HEK293 (cell line): ENCODE measurements at regions not wholly inside any gene's neighbourhood (a gene's known extent, or its start where the extent isn't known, plus 50 kb on each side); places are given as distances from the start of the nearest gene placed in this dataset.

Experiments used
- CTCF ChIA-PET: fragments of 350-600 bp; formaldehyde crosslinking; extraction: SDS; loops from one replicate; lab custom pipeline; 2021; ENCODE audit warnings: antibody characterized with exemption; lab: Yijun Ruan, JAX
- POLR2A ChIA-PET: fragments of 300-600 bp; formaldehyde crosslinking; extraction: SDS; loops from one replicate; lab custom pipeline; 2020; ENCODE audit warnings: antibody characterized with exemption, inconsistent platforms; lab: Yijun Ruan, JAX
- H3K27ac ChIP-seq: fragments of 200-500 bp; sonication (Bioruptor generic); 2 replicates; pipeline ENCODE4 v1.5.1; 2014; ENCODE audit warnings: low read depth, low read length, control low read depth, inconsistent platforms; ENCODE audit errors: extremely low read depth
- H3K36me3 ChIP-seq, 2 experiments: fragments of 200-500 bp in 1 of 2; sonication (Bioruptor generic) in 1 of 2; 1 replicate in 1 of 2; 2 replicates in 1 of 2; pipeline ENCODE4 v1.5.1; 2014 to 2017; ENCODE audit warnings: inconsistent platforms in 2 of 2, low read length in 2 of 2; ENCODE audit not compliant: control insufficient read depth in 2 of 2, insufficient read depth in 1 of 2
- H3K4me1 ChIP-seq: fragments of 200-500 bp; sonication (Bioruptor generic); 2 replicates; pipeline ENCODE4 v1.5.1; 2014; ENCODE audit warnings: mild to moderate bottlenecking, low read length, inconsistent platforms; ENCODE audit not compliant: control insufficient read depth, insufficient read depth
- H3K4me3 ChIP-seq: 2 replicates; pipeline ENCODE4 v1.5.1; 2011; ENCODE audit warnings: low read depth, mild to moderate bottlenecking, control low read depth, low read length, moderate library complexity
- H3K9me3 ChIP-seq: fragments of 200-500 bp; sonication (Bioruptor generic); 2 replicates; pipeline ENCODE4 v1.5.1; 2014; ENCODE audit warnings: low read depth, low read length, inconsistent platforms; ENCODE audit not compliant: control insufficient read depth, insufficient read depth
- BCL11A ChIP-seq: fragments of 450-650 bp; formaldehyde crosslinking; IDR thresholded peaks from 2 replicates; pipeline ENCODE4 v1.5.1; 2016; ENCODE audit warnings: low read depth, missing biosample characterization, missing genetic modification characterization
- MEIS1 ChIP-seq: sonication (generic); formaldehyde crosslinking; IDR thresholded peaks from 2 replicates; pipeline ENCODE4 v1.8.1; 2022; ENCODE audit warnings: missing genetic modification reagents, mild to moderate bottlenecking, borderline replicate concordance
- SCRT1 ChIP-seq: fragments of 450-650 bp; formaldehyde crosslinking; IDR thresholded peaks from 2 replicates; pipeline ENCODE4 v1.5.1; 2016; ENCODE audit warnings: missing biosample characterization, missing genetic modification characterization, borderline replicate concordance
- SCRT2 ChIP-seq: fragments of 450-650 bp; formaldehyde crosslinking; IDR thresholded peaks from 2 replicates; pipeline ENCODE4 v1.5.1; 2016; ENCODE audit warnings: missing biosample characterization, missing genetic modification characterization
- TRIM28 ChIP-seq: IDR thresholded peaks from 2 replicates; pipeline ENCODE4 v1.6.1; 2011; ENCODE audit warnings: low read length, control low read depth, borderline replicate concordance
- YY2 ChIP-seq: fragments of 450-650 bp; formaldehyde crosslinking; IDR thresholded peaks from 2 replicates; pipeline ENCODE4 v1.5.1; 2016; ENCODE audit warnings: missing biosample characterization, missing genetic modification characterization
- ZFP3 ChIP-seq: fragments of 450-650 bp; formaldehyde crosslinking; IDR thresholded peaks from 2 replicates; pipeline ENCODE4 v1.5.1; 2016; ENCODE audit warnings: low read depth, missing biosample characterization, missing genetic modification characterization
- ZNF10 ChIP-seq: fragments of 450-650 bp; formaldehyde crosslinking; IDR thresholded peaks from 2 replicates; pipeline ENCODE4 v1.5.1; 2017; ENCODE audit warnings: missing biosample characterization, missing genetic modification characterization
- ZNF140 ChIP-seq: fragments of 450-650 bp; formaldehyde crosslinking; IDR thresholded peaks from 2 replicates; pipeline ENCODE4 v1.5.1; 2016; ENCODE audit warnings: missing biosample characterization, missing genetic modification characterization
- ZNF211 ChIP-seq: fragments of 450-650 bp; formaldehyde crosslinking; IDR thresholded peaks from 2 replicates; pipeline ENCODE4 v1.5.1; 2016; ENCODE audit warnings: low read depth, missing biosample characterization, missing genetic modification characterization
- ZNF221 ChIP-seq: fragments of 450-650 bp; formaldehyde crosslinking; IDR thresholded peaks from 2 replicates; pipeline ENCODE4 v1.5.1; 2017; ENCODE audit warnings: missing biosample characterization, missing genetic modification characterization, borderline replicate concordance
- ZNF341 ChIP-seq: fragments of 450-650 bp; formaldehyde crosslinking; IDR thresholded peaks from 2 replicates; pipeline ENCODE4; 2016; ENCODE audit warnings: low read depth, missing biosample characterization, missing genetic modification characterization
- ZNF354C ChIP-seq: fragments of 450-650 bp; formaldehyde crosslinking; IDR thresholded peaks from 2 replicates; pipeline ENCODE4 v1.5.1; 2016; ENCODE audit warnings: missing biosample characterization, missing genetic modification characterization, low read depth, borderline replicate concordance
- ZNF404 ChIP-seq: fragments of 450-650 bp; formaldehyde crosslinking; IDR thresholded peaks from 2 replicates; pipeline ENCODE4 v1.5.1; 2017; ENCODE audit warnings: missing biosample characterization, missing genetic modification characterization
- ZNF510 ChIP-seq: fragments of 450-650 bp; formaldehyde crosslinking; IDR thresholded peaks from 2 replicates; pipeline ENCODE4 v1.5.1; 2018; ENCODE audit warnings: mild to moderate bottlenecking, missing genetic modification characterization, missing biosample characterization; ENCODE audit not compliant: insufficient replicate concordance
- ZNF544 ChIP-seq: fragments of 450-650 bp; formaldehyde crosslinking; IDR thresholded peaks from 2 replicates; pipeline ENCODE4 v1.5.0; 2017; ENCODE audit warnings: missing biosample characterization, missing genetic modification characterization
- ZNF777 ChIP-seq: fragments of 450-650 bp; formaldehyde crosslinking; IDR thresholded peaks from 2 replicates; pipeline ENCODE4 v1.5.1; 2017; ENCODE audit warnings: missing biosample characterization, missing genetic modification characterization, borderline replicate concordance
- TF ChIP-seq, protein P1 (sequence below): fragments of 450-650 bp; formaldehyde crosslinking; conservative IDR thresholded peaks from 2 replicates; pipeline ENCODE4 v1.5.1; 2016; ENCODE audit warnings: low read depth, missing biosample characterization, missing genetic modification characterization
- TF ChIP-seq, protein P2 (sequence below): fragments of 450-650 bp; formaldehyde crosslinking; IDR thresholded peaks from 2 replicates; pipeline ENCODE4 v1.5.1; 2016; ENCODE audit warnings: missing biosample characterization, missing genetic modification characterization

DNA sequence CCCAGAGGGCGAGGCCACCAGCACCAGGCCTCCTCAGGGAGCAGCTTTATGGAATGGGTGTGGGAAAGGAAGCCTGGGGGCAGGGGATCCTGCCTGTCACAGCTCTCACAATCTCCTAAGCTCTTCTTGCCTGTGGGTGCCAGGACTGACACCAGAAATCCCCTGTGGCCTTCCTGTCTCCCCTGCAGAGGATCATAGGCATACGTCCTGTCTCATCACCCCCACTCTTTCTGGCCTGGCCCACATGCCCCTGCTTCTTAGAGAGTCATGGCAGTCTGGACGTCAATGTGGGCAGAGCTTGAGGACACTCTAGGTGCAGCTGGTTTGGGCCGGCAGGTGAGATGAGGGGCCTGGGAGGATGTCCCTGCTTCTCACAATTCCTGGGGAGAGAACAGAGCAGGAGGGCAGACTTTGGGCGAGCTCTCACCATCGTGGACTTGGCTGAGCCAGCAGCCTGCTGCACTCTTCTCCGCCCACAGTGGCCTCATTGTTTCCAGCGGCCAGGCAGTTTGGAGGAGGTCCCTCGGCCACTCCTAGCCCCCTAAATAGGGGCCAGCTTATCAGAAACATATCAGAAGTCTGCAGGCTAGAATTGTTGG is 67.3 kb upstream of the ZFR start (continued):
- TF ChIP-seq, protein P1, sequence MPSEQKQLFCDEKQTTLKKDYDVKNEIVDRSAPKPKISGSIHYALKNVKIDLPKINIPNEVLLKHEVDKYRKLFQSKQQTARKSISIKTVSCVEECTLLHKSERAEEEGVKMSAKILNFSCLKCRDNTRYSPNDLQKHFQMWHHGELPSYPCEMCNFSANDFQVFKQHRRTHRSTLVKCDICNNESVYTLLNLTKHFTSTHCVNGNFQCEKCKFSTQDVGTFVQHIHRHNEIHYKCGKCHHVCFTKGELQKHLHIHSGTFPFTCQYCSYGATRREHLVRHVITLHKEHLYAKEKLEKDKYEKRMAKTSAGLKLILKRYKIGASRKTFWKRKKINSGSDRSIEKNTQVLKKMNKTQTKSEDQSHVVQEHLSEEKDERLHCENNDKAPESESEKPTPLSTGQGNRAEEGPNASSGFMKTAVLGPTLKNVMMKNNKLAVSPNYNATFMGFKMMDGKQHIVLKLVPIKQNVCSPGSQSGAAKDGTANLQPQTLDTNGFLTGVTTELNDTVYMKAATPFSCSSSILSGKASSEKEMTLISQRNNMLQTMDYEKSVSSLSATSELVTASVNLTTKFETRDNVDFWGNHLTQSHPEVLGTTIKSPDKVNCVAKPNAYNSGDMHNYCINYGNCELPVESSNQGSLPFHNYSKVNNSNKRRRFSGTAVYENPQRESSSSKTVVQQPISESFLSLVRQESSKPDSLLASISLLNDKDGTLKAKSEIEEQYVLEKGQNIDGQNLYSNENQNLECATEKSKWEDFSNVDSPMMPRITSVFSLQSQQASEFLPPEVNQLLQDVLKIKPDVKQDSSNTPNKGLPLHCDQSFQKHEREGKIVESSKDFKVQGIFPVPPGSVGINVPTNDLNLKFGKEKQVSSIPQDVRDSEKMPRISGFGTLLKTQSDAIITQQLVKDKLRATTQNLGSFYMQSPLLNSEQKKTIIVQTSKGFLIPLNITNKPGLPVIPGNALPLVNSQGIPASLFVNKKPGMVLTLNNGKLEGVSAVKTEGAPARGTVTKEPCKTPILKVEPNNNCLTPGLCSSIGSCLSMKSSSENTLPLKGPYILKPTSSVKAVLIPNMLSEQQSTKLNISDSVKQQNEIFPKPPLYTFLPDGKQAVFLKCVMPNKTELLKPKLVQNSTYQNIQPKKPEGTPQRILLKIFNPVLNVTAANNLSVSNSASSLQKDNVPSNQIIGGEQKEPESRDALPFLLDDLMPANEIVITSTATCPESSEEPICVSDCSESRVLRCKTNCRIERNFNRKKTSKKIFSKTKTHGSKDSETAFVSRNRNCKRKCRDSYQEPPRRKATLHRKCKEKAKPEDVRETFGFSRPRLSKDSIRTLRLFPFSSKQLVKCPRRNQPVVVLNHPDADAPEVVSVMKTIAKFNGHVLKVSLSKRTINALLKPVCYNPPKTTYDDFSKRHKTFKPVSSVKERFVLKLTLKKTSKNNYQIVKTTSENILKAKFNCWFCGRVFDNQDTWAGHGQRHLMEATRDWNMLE (tag by site-specific recombination), result no peak
- TF ChIP-seq ZNF544 (tag by site-specific recombination) (no peak), YY2 (no peak), ZNF140 (tag by site-specific recombination) (no peak), ZNF510 (no peak)
- TF ChIP-seq, protein P2, sequence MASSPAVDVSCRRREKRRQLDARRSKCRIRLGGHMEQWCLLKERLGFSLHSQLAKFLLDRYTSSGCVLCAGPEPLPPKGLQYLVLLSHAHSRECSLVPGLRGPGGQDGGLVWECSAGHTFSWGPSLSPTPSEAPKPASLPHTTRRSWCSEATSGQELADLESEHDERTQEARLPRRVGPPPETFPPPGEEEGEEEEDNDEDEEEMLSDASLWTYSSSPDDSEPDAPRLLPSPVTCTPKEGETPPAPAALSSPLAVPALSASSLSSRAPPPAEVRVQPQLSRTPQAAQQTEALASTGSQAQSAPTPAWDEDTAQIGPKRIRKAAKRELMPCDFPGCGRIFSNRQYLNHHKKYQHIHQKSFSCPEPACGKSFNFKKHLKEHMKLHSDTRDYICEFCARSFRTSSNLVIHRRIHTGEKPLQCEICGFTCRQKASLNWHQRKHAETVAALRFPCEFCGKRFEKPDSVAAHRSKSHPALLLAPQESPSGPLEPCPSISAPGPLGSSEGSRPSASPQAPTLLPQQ, result no peak

DNA sequence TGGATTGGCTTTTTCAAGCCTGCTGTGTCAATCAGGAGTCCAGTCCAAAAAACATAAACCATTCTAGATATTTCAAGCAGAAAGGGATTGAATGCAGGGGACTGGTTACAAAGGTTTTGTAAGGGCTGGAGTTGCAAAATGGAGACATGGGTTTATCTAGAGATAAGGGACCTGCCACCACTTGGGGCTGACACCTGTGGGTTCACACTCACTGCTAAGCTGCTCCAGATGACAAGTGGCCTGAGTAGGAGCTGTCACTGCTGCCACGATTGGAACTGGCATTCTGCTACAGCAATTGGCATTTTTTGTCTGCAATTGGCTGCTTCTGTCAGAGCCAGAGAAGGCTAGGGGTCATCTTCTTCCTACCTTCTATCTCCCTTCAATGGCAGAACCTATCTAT is 66.3 kb upstream of the ZFR start:
- no peak for TF ChIP-seq TRIM28
- no peak for TF ChIP-seq BCL11A (tag by site-specific recombination)
- no peak for TF ChIP-seq MEIS1 (CRISPR knock-in tag)
- peak; percentile 18; the same call in 1 of the 2 replicates for TF ChIP-seq SCRT1 (tag by site-specific recombination)
- TF ChIP-seq SCRT2 (tag by site-specific recombination), result 0 out of 2 replicates have a peak, but pooled peaks have one; percentile 33
- no peak for TF ChIP-seq ZNF341
- TF ChIP-seq ZNF404 (tag by site-specific recombination), result no peak
- no peak for TF ChIP-seq ZNF211 (tag by site-specific recombination)
- TF ChIP-seq ZFP3, result no peak
- no peak for TF ChIP-seq ZNF354C
- TF ChIP-seq ZNF221 (tag by site-specific recombination), result no peak
- no peak for TF ChIP-seq ZNF777 (tag by site-specific recombination)
- no peak for TF ChIP-seq ZNF10 (tag by site-specific recombination)
- TF ChIP-seq, all 188 proteins: peak for 2
- Histone ChIP-seq H3K9me3 (no peaks in the 10 kb centered on the region), H3K4me3 (no peak overlapping the region), H3K4me1 (no peaks in the 10 kb centered on the region; the same call in 1 of the 2 replicates), H3K36me3 (no peaks in the 10 kb centered on the region), H3K27ac (no peak overlapping the region)
- ChIA-PET POLR2A (no interaction called here), CTCF (interaction anchor here (0.9 to 1.9 kb wide), 3 partner anchors 9 to 22 kb away, joined by 3 to 7 read pairs (median 7); no protein-coding TSS in a partner anchor)
